ENCODE measurements at regions not wholly inside any gene's neighbourhood (a gene's known extent, or its start where the extent isn't known, plus 50 kb on each side); places are given as distances from the start of the nearest gene placed in this dataset.

DNA sequence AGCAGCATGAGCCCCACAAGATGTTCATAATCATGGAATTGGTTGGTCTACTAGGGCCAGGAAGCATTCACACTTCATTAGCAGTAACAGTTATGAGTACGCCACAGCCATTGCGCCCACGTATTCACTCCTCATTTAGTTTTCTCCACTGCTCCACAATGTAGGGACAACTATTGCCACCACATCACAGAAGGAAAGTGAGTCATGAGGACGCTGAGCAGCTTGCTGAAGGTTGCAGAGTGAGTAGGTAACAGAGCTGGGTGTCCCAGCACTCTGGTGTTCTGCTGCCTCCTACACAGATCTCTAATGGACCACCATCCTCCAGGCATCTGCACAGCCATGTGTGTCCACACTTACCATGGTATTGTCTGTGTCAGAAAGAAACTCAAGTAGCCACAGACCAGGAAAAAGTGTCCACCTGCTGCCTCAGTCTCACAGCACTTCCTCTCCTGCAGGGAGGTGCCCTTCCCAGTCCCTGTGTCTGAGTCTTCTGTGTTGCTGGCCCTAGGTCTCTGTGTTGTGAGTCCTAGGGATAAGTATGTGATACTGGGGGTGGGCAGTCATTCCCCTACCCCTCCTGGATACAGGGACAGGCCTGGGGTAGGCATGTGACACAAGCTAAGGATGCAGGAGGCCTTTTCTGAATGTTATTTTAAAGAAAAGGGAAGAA lies 103.9 kb downstream of the TTLL2 start:
- H3K4me1 ChIP-seq, result no peaks in the 10 kb centered on the region
- DNase-seq (no peak), FAIRE-seq (no peak), ATAC-seq (no peak)
- H3K4me3 ChIP-seq, result no peak overlapping the region
- no peak overlapping the region for H3K27ac ChIP-seq
- H3K9me3 ChIP-seq, result no peaks in the 10 kb centered on the region
- intact Hi-C loops (cut with DNase I), result no loop called here
- no peaks in the 10 kb centered on the region for H3K36me3 ChIP-seq
- H3K27me3 ChIP-seq, result no peaks in the 10 kb centered on the region
- TF ChIP-seq, protein P1, sequence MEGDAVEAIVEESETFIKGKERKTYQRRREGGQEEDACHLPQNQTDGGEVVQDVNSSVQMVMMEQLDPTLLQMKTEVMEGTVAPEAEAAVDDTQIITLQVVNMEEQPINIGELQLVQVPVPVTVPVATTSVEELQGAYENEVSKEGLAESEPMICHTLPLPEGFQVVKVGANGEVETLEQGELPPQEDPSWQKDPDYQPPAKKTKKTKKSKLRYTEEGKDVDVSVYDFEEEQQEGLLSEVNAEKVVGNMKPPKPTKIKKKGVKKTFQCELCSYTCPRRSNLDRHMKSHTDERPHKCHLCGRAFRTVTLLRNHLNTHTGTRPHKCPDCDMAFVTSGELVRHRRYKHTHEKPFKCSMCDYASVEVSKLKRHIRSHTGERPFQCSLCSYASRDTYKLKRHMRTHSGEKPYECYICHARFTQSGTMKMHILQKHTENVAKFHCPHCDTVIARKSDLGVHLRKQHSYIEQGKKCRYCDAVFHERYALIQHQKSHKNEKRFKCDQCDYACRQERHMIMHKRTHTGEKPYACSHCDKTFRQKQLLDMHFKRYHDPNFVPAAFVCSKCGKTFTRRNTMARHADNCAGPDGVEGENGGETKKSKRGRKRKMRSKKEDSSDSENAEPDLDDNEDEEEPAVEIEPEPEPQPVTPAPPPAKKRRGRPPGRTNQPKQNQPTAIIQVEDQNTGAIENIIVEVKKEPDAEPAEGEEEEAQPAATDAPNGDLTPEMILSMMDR (IDR thresholded peaks at IDR 0.05), result no peak
- WGBS, 2 donors, result 81 to 87% methylated on average over 4 of the region's 4 CpGs

DNA sequence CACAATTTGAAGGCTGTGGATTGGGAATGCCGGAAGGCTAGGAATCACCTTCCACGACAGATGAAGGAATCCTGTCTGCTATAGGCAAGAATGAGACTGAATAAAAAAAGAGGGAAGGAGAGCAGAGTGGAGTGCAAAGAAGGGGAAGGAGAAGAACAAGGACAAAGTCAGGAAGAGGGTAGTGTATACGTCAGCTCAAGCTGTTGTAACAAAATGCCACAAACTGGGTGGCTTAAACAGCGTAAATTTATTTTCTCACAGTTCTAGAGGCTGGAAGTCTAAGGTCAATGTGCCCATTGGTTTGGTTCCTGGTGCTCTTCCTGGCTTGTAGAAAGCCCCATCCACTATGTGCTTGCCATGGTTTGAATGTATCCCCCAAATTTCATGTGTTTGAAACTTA lies 104.5 kb downstream of the TTLL2 start:
- intact Hi-C loops (cut with DNase I), result no loop called here
- no peak overlapping the region for H3K4me3 ChIP-seq
- H3K9me3 ChIP-seq, result no peaks in the 10 kb centered on the region
- no peak overlapping the region for H3K27ac ChIP-seq
- DNase-seq, result no peak
- no peak for ATAC-seq
- H3K27me3 ChIP-seq, result no peaks in the 10 kb centered on the region
- H3K36me3 ChIP-seq, result no peaks in the 10 kb centered on the region
- 88 to 89% methylated on average over 4 of the region's 4 CpGs for WGBS, 2 donors
- TF ChIP-seq, protein P1 (IDR thresholded peaks at IDR 0.05), result no peak
- no peak for FAIRE-seq
- no peaks in the 10 kb centered on the region for H3K4me1 ChIP-seq

DNA sequence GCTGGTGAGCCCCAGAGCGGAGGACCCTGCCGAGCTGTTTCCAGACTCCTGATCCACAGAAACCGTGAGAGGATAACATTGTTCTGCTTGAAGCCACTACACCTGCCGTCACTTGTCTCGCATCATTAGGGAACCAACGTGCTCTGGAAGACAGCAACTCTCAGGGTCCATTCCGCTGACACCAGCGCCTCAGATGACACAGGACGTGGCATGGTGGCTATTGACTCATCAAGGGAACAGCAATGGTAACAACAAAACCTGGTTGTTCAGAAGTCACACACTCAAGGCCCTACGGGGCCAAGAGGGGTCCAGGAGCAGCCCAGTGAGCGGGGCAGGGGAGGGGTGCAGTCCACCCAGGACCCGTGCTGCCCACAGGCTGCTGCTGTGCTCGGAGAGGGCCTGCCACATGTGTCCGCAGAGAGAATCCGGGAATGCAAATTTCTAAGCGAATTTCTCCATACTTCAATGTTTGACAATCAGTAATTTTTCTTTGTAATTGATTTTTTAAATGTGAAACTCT lies 110.4 kb downstream of the TTLL2 start:
- ATAC-seq, result no peak
- Histone ChIP-seq H3K9me3 (no peaks in the 10 kb centered on the region), H3K4me1 (no peaks in the 10 kb centered on the region), H3K36me3 (no peaks in the 10 kb centered on the region), H3K4me3 (no peak overlapping the region), H3K27ac (no peak overlapping the region), H3K27me3 (no peaks in the 10 kb centered on the region)
- intact Hi-C loops (cut with DNase I), result no loop called here
- whole genome bisulfite sequencing, 2 donors, result 76 to 80% methylated on average over 16 of the region's 16 CpGs
- FAIRE-seq, result no peak
- TF ChIP-seq, protein P1 (IDR thresholded peaks at IDR 0.05), result no peak
- no peak for DNase-seq

DNA sequence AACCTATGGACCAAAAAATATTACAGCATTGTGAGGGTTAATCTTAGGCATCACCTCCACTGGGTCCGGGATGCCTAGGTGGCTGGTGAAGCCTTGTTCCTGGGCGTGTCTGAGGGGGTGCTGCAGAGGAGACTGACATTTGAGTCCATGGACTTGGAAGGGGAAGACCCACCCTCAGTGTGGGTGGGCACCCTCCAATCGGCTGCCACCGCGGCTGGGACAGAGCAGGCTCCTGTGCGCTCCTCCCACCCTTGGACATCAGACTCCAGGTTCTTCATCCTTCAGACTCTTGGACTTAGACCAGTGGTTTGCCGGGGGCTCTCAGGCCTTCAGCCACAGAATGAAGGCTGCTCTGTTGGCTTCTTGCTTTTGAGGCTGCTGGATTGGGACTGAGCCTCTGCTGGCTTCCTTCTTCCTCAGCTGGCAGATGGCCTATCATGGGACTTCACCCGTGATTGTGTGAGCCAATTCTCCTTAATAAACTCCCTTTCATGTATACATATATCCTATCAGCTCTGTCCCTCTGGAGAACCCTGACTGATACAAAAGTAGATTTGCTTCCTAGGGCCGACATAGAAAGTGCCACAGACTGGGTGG lies 113.1 kb downstream of the TTLL2 start:
- Histone ChIP-seq H3K4me3 (no peak overlapping the region), H3K27me3 (no peaks in the 10 kb centered on the region), H3K4me1 (no peaks in the 10 kb centered on the region), H3K27ac (no peak overlapping the region), H3K36me3 (no peaks in the 10 kb centered on the region), H3K9me3 (no peaks in the 10 kb centered on the region)
- intact Hi-C loops (cut with DNase I), result no loop called here
- DNase-seq, result no peak
- no peak for FAIRE-seq
- no peak for ATAC-seq
- TF ChIP-seq, protein P1 (IDR thresholded peaks at IDR 0.05), result no peak
- WGBS, 2 donors, result 79 to 81% methylated on average over 9 of the region's 9 CpGs

DNA sequence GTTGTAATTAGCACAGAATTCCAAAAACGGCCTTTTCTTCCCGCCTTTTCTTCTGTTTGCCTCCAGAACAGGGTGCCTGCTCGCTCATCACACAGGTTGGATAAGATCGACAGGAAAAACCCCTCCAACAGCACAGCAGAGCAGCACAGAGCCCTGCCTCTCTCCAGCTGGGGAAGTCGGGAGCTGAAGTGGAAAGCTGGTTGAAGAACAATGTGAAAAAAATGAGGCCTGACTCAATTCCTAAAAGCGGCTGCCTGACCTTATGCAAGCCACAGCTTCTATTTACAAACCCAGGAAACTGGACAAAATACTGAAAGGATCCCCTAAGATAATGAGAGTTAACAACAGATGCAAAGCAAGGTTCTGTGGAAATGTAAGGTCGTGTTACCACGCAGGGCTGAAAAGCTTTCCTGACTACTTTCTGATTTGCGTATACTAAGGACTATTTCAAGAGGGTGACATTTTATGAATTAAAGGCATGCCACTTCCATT lies 116.9 kb downstream of the TTLL2 start:
- intact Hi-C loops (cut with DNase I), result no loop called here
- 57 to 61% methylated on average over 9 of the region's 9 CpGs for WGBS, 2 donors
- Histone ChIP-seq H3K27ac (no peak overlapping the region), H3K27me3 (no peaks in the 10 kb centered on the region), H3K4me3 (no peak overlapping the region), H3K4me1 (no peaks in the 10 kb centered on the region), H3K36me3 (no peaks in the 10 kb centered on the region), H3K9me3 (no peaks in the 10 kb centered on the region)
- FAIRE-seq (no peak), ATAC-seq (no peak), DNase-seq (no peak)
- TF ChIP-seq, protein P1 (IDR thresholded peaks at IDR 0.05), result no peak
